HG03565 (cell line): ENCODE measurements at regions not wholly inside any gene's neighbourhood (a gene's known extent, or its start where the extent isn't known, plus 50 kb on each side); places are given as distances from the start of the nearest gene placed in this dataset.
"Not testable (repeated sequence)": the region's sequence is repeated elsewhere in the genome, so short reads cannot be mapped to it uniquely, and the experiment has no call there.

Source experiments
- ATAC-seq: cut with Tn5 transposase; IDR thresholded peaks from one replicate; pipeline ENCODE4 v1.9.1; 2021; ENCODE audit warnings: mild to moderate bottlenecking, moderate library complexity; ENCODE audit not compliant: unreplicated experiment

DNA sequence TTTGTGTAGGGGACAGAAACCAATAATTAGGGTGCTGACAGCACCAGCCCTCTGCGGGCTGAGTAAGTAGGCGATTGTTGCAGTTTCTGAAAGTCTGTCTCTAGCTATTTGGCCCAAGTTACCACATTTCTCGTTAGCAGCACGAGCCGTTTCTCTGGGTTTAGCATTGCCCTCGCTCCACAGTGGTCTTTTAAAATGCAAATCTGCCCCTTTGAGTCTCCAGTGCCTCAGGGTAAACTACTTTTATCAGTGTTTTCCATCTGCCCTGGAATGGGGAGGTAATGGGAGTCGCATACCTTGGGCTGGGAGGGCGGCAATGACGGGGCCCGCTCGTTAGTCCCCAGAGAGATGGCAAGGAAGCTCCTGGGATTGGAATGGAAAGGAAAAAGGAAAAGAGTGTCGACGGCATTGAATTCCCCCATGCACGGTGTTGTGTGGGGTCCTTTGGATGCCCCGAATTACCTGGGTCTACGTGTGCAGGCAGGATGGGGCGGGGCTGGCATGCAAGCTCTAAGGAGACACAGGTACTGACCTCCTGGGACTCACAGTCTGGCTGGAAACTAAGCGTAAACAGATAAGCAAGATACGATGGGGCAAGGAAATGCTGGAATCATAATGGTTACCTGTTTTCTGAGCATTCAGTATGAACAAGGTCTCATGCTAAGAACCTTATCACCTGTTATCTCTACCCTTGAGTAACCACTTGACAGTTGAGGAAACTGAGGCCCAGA is 131.8 kb upstream of the MAP1LC3B2 start:
- no peak for ATAC-seq

DNA sequence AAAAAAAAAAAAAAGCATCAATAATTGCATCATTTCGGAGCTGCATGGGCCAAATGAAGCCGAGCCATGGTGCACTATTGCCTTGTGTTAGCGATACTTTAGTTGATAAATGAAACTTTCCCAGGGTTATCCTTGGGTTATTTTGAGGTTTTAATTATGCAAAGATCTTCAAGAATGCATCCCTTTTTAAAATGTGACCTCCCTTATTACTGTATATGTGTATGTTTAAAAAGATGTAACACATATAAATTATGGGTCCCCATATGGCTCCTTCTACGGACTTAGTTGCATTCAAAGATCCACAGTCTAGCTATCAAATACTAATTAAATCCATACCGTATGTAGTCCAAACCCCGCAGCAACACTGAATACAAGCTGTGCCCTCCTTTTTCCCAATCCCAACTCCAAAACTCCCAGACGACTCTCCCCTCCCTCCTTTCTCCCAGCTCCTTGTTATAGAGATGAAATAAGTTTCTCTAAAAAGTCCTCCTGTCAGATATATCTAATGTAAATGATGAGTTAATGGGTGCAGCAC is 129.3 kb upstream of the MAP1LC3B2 start:
- no peak for ATAC-seq

DNA sequence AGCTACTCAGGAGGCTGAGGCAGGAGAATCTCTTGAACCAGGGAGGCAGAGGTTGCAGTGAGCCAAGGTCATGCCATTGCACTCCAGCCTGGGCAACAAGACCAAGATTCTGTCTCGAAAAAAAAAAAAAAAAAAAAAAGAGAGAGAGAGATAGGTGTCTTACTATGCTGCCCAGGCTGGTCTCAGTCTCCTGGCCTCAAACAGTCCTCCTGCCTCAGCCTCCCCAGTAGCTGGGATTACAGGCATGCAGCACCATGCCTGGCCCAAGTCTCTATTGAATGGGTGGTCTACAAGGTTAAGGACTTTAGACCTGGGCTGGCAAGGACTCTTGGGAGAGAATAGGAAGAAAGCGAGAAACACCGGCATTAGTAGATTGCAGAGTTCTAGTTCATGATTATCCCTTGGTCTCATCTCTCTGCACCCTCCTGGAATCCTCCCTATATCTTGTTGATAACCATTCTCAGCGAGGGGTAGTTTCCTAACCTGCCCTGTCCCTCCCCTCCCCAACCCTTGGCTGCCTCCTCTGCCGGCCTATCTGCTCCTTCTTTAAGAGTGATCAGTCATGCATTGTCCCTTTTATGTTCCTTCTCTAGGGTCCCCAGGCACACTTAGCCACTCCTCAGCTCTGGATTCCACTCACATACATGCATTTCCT is 128.1 kb upstream of the MAP1LC3B2 start:
- no peak for ATAC-seq

DNA sequence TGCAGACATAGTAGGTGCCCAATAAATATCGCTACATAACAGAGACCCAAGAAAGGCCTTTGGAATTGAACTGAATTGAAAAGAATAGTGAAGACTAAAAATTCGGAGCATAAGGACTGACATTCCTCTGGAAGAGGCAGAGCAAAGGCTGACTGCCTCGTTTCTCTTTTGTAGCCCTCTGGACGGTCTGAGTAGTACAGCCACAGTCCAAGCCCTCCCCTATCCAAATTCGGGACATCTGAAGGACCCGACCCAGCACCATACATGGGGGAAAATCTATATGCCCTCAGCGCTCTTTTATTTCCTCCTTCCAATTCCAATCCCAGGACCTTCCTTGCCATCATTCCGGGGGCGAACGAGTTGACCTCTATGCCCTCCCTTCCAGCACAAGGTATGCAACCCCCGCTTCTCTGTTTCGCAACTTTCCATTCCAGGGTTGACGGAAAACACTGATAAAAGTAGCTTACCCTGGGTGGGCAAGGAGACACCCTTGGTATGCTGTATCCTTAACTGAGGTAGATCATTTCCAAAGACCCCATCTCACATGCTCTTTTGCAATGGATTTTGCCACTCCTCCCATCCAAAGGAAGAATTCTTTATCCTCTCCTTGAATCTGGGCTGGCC is 127.4 kb upstream of the MAP1LC3B2 start:
- no peak for ATAC-seq

DNA sequence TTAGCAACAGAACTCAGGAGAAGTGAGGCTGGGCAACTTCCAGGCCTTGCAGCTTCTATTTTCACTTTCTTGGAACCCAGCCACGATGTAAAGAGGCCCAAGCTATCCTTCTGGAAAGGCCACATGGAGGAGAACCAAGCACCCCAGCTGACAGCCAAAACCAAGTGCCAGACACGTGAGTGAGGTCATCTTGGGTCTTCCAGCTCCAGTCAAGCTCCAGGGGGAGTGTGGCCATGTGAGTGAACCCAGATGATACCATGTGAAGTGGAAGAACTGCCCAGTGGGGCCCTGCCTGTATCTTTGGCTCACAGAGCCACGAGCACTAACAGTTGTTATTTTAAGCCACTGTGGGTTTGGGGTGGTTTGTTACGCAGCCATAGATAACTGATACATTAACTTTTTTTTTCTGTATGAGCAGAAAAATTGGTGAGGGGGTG is 126.8 kb upstream of the MAP1LC3B2 start:
- ATAC-seq: no peak

DNA sequence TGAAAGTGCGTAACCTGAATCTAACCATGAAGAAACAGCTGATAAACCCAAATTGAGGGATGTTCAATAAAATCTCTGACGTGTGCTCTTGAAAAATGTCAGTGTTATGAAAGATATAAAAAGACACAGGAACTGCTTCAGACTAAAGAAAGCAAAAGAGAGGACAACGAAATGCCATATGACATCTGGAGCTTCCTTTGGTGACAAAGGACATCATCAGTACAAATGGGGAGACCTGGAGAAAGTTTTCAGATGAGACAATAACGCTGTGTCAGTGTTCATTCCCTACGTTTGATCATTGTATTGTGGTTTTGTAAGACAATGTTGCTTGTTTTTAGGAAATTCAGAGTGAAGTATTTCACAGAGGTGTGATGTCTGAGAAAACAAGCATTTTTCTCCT is 125.9 kb upstream of the MAP1LC3B2 start:
- ATAC-seq: no peak

DNA sequence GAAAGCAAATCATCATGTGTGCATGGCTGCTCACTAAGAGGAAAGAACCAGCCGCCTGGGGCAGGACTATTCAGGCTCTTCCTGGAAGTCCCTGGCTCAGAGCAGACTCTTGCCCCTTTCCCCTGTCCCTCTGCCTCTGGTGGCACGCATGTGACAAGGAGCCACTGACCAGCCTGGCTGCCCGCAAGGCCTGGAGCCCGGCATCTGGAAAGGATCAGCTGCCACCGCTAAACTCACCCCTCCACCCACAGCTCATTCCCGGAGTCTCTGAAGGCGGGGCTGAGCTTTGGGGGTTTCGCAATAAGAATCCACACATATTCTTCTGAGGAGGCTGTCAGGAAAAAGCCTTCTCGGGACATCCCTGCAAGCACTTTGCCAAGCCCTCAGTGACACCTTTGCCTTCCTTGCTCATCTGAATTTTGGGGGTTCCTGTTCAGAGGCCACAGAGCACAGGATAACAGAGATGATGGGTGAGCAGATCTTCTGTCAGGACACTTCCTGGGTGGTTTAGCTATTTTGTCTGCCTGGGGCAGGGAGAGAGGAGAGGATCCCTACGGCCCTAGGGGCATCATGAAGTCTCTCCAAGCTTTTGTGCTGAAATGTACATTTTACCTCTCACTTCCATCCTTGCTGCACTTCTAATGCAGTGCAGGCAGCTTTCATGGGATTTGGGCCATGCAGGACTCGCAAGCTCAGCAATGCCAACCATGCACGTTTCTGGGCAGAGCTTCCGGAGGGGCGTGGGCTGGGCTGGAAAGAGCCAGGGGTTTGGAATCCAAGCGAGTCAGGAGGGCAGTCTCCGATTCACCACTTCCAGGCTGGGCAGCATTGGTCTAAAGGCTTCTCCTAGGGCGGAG is 124.8 kb upstream of the MAP1LC3B2 start:
- ATAC-seq: no peak

DNA sequence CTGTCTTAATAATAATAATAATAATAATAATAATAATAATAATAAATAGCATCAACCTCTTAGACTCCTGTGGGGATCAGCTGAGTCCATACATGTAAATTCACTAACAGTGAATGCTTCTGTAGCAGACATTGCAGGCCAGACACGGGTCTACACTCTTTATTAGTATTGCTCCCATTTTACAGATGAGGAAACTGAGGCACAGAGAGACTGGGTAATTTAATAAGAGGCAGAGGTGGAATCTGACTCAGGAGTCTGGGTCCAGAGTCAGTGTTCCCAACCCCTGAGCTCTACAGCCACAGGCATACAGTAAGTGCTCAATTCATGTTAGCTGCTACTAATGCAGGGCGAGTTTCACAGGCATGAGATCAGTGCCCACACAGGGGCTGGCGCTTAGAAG is 123.2 kb upstream of the MAP1LC3B2 start:
- ATAC-seq: no peak

DNA sequence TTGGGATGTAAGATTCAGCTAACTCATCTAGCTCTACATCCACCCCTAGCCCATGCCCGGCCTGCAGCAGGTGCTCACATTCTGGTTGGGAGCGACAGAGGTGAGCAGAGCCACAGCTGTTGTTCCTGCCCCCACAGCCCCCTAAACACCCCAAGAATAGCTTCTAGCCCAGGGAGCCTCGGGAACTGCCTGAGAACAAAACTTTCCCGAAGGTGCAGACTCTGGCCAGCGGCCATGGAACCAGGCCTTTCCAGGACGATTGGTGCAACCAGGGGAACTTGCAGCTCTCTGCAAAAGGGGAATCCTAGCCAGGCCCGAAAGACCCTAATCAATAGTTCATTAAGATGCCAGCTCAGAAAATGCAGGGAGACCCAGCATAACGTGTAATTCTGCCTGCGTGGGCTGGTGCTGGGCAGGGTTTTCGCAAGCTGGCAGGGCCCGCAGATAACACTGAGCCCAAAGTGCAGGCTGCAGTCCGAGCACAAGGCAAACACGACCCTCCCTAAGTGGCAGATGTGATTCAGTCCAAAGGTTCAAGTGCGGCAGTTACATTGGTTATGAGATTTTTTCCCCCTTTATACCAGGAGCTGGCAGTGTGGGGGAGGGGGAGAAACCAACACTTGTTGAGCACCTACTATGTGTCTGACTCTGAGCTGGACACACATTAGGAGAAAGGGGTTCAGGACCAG is 122.5 kb upstream of the MAP1LC3B2 start:
- ATAC-seq: no peak

DNA sequence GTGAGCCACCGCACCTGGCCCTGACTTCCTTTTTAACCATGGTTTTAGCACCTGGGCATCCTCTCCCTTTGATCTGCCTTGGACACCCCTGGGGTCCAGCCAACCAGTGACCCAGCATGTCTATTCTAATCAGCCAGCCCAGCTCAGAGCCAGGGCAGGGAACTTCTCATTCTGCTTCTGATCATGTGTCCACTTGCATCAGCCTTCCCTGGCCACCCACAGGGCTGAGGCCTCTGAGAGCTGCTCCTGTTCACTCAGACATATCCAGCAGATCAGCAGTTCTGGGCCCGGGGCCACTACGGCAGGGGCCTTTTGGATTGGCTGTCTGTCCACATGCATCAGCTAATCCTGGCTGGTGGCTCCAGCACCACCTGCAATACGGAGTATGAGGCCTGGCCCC is 117.9 kb upstream of the MAP1LC3B2 start:
- ATAC-seq: no peak

DNA sequence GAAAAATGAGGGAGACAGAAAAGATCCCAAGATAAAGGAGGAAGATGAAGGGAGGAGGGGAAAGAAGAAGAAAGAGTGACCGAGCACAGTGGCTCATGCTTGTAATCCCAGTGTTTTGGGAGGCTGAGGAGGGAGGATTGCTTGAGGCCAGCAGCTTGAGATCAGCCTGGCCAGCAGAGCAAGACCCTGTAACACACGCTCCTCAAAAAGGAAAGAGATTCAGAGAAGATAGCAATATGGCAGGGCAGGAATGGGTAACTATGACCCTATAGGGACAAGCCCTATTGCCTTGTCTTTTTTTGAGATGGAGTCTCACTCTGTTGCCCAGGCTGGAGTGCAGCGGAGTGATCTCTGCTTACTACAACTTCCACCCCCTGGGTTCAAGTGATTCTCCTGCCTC is 116.9 kb upstream of the MAP1LC3B2 start:
- no peak for ATAC-seq

DNA sequence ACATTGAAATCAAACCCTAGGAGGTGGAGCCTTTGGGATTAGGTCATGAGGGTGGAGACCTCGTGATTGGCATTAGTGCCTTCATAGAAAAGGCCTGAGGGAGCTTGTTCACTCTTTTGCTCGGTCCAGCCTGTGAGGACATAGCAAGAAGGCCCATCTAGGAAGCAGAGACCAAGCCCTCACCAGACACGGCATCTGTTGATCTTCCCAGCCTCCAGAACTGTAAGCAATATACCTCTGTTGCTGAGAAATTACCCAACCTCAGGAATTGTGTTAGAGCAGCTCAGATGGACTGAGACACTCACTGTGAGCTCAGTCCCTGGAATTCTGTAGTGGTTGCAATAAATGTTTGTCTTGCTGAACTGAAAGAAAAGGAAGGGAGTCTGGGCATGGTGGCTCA is 116.2 kb upstream of the MAP1LC3B2 start:
- no peak for ATAC-seq

DNA sequence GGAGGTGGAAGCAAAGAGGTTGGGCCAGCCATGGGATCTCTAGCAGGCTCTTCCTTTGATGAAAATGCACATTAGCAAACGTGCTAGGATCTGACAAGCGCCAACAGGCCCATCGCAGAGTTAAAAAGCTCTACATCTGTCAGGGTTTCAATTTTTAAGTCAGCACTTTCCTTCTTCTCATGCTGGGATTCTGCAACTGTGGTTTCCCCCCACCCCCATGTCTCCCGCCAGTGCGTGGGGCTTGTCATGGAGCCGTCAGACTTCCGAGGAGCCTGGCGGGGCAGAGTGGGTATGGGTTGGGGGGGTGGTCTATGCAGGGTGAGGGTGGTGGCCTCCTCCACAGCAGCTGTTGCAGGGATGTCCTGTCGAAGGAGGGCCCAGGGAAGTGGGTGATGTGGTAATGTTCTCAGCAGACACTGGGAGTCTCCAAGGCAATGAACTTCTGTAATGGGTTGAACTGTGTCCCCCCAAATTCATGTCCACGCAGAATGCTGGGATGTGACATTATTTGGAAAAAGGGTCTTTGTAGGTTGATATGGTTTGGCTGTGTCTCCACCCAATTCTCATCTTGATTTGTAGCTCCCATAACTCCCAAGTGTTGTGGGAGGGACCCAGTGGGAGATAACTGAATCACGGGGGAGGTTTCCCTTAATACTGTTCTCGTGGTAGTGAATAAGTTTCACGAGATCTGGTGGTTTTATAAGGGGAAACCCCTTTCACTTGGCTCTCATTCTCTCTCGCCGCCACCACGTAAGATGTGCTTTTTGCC is 115.2 kb upstream of the MAP1LC3B2 start:
- ATAC-seq: no peak

DNA sequence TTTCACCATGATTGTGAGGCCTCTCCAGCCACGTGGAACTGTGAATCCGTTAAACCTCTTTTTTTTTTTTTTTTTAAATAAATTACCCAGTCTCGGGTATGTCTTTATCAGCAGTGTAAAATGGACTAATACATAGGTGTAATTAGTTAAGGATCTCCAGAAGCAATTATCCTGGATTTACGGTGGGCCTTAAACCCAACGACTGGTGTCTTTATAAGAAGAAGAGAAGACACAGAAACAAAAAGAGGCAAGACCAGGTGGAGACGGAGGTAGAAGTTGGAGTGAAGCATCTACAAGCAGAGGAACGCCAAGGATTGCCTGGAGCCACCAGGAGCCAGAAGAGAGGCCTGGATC is 114.6 kb upstream of the MAP1LC3B2 start:
- ATAC-seq: no peak

DNA sequence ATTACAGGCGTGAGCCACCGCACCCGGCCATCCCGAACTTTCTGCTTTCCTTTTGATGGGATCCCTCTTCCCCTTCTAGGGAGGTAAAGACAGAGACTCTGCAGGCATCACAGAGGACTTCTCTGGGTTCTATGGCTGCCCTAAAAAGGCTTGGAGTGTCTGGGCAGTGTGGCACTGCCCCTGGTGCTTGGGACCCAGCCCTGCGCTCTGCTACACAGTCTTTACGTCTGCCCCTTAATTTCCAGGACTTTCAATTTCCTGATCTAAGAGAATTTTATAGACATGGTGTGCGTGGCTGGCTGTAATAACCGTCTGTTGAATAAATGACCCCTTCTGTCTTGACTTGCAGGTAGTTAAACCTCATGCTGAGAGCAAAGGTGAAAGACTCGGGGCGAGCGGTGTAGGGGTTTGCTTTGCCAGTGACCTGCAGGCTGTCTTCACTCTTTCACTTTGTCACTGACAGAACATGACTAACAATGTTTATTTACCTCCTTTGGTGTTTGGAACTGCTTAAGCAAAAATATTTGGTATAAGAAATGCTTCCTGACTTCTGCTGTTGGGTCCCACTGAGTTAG is 110.9 kb upstream of the MAP1LC3B2 start:
- no peak for ATAC-seq

DNA sequence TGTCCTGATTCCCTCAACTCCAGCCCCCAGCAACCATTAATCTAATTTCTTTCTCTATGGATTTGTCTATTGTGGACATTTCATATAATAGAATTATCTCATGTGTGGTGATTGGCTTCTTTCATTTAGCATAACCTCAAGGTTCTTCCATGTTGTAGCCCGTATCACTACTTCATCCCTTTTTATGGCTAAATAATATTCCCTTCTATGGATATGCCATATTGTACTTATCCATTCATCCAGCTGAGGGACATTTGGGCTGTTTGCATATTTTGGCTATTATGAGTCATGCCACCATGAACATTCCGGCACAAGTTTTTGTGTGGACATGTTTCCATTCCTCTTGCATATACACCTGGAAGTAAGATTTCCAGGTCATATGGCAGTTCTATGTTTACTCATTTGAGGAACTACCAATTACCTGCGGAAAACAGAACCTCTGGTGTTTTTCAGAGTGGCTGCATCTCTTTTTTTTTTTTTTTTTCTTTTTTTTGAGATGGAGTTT is 108.7 kb upstream of the MAP1LC3B2 start:
- no peak for ATAC-seq

DNA sequence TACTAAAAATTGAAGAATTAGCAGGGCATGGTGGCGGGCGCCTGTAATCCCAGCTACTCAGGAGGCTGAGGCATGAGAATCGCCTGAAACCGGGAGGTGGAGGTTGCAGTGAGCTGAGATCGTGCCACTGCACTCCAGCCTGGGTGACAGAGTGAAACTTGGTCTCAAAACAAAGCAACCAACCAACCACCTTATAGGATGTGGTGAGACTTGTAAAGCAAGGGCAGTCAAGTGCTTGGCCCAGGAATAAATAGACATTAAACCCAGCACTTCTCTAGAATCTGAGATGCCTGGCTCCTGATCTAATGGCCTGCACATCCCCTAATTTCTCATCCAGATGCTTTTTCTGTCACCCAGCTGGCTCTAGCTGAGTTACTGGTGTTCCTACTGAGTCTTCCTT is 106.2 kb upstream of the MAP1LC3B2 start:
- not testable (repeated sequence) for ATAC-seq

DNA sequence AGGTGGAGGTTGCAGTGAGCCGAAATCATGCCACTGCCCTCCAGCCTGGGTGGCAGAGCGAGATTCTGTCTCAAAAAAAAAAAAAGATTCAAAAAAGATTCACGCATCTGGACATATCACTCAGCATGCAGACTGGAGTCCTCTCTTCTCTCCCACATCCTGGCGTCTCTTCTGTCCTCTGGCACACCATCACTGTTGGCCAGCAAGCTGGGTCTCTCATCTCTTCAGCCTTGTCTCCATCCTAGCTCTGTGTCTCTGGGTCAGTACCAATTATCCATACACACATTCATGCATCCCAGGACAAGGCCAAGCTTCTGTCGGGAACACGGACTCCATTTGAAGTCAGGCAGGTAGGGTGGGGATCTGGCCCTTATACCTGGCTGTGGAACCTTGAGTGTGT is 105.5 kb upstream of the MAP1LC3B2 start:
- no peak for ATAC-seq

DNA sequence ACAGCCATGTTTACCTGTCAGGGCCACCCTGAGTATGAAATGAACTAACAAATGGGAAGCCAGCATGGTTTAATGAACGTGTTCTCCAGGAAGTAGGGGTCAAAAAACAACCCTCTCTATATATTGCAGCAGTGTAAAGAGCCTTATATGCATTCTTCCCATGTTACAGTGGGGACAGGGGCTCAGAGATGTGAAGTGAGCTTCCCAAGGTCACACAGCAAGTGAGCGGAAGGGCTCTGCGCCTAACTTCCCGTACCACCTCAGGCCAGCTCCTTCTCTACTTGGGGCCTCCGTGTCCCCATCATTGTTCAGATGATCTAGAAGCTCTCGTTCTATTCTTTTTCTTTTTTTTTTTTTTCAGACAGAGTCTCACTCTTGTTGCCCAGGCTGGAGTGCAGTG is 105.1 kb upstream of the MAP1LC3B2 start:
- ATAC-seq: no peak
